Mucosa of gallbladder (tissue), 1 donor: ENCODE measurements at regions not wholly inside any gene's neighbourhood (a gene's known extent, or its start where the extent isn't known, plus 50 kb on each side); places are given as distances from the start of the nearest gene placed in this dataset.

ENCODE experiments used
- DNase-seq: peaks from one replicate; pipeline ENCODE4 v3.0.0-alpha.2; 2020; ENCODE audit warnings: low spot score
- donor health status: DM: no; HTN: no; CAD: no.

- no peak for DNase-seq
Observed at GRCh38 chr20:22431419-22431818, 153.0 kb downstream of the FOXA2 start.

GRCh38 chr20:22430746-22431168, 153.6 kb downstream of the FOXA2 start:
- no peak for DNase-seq

GRCh38 chr20:22430154-22430745, 154.1 kb downstream of the FOXA2 start:
- DNase-seq, result no peak

GRCh38 chr20:22429175-22430153, 154.9 kb downstream of the FOXA2 start:
- no peak for DNase-seq

- DNase-seq, result no peak
Observed at GRCh38 chr20:22428051-22428450, 156.3 kb downstream of the FOXA2 start.

GRCh38 chr20:22426772-22427171, 157.6 kb downstream of the FOXA2 start:
- no peak for DNase-seq

- no peak for DNase-seq
Observed at GRCh38 chr20:22425344-22426295, 158.8 kb downstream of the FOXA2 start.

GRCh38 chr20:22423190-22423832, 161.1 kb downstream of the FOXA2 start:
- DNase-seq, result no peak

GRCh38 chr20:22420116-22420598, 164.2 kb downstream of the FOXA2 start:
- no peak for DNase-seq

GRCh38 chr20:22418738-22419137, 165.6 kb downstream of the FOXA2 start:
- no peak for DNase-seq

GRCh38 chr20:22414305-22414742, 170.0 kb downstream of the FOXA2 start:
- no peak for DNase-seq

GRCh38 chr20:22412977-22413868, 171.1 kb downstream of the FOXA2 start:
- DNase-seq, result no peak

GRCh38 chr20:22411627-22412450, 172.5 kb downstream of the FOXA2 start:
- DNase-seq, result peak; percentile 72

GRCh38 chr20:22411286-22411626, 173.1 kb downstream of the FOXA2 start:
- no peak for DNase-seq

GRCh38 chr20:22410556-22411130, 173.7 kb downstream of the FOXA2 start:
- no peak for DNase-seq

GRCh38 chr20:22408521-22409402, 175.6 kb downstream of the FOXA2 start:
- DNase-seq, result no peak

- DNase-seq, result no peak
Observed at GRCh38 chr20:22407237-22408193, 176.9 kb downstream of the FOXA2 start.
